ENCODE measurements at regions not wholly inside any gene's neighbourhood (a gene's known extent, or its start where the extent isn't known, plus 50 kb on each side); places are given as distances from the start of the nearest gene placed in this dataset.

- TF ChIP-seq MAX (IDR thresholded peaks at IDR 0.05; ENCODE audit: insufficient read depth, insufficient read length): no peak
- H3K27ac ChIP-seq (ENCODE audit: insufficient read depth, low read depth, low read length): no peak overlapping the region
- no peaks in the 10 kb centered on the region for H3K4me1 ChIP-seq (ENCODE audit: control insufficient read depth, extremely low read depth, insufficient read depth, low read length)
- CTCF ChIA-PET: no interaction called here
- H3K79me2 ChIP-seq (ENCODE audit: control insufficient read depth, insufficient read depth, low read length): no peaks in the 10 kb centered on the region
- BruUV-seq (replicated peaks): no TSS peak
- no peaks in the 10 kb centered on the region for H3K36me3 ChIP-seq (ENCODE audit: control insufficient read depth in 2 of 2, extremely low read depth in 1 of 2, insufficient read depth in 2 of 2, low read length in 2 of 2)
- no peaks in the 10 kb centered on the region for H4K20me1 ChIP-seq (replicated peaks; ENCODE audit: control insufficient read depth, extremely low read depth, insufficient read depth, low read length)
- FAIRE-seq: no peak
- no peak overlapping the region for H2AFZ ChIP-seq (ENCODE audit: low read depth, low read length)
- no peak overlapping the region for H3K4me2 ChIP-seq (ENCODE audit: insufficient read depth, low read length)
- H3K9ac ChIP-seq (replicated peaks; ENCODE audit: extremely low read depth, insufficient read depth, low read length): no peak overlapping the region
- no peaks in the 10 kb centered on the region for H3K9me1 ChIP-seq (replicated peaks; ENCODE audit: control insufficient read depth, extremely low read depth, insufficient read depth, low read length)
- POLR2A ChIA-PET: no interaction called here
- no peak overlapping the region for H3K4me3 ChIP-seq (replicated peaks in 1 of 3; ENCODE audit: insufficient read depth in 1 of 3, low read depth in 1 of 3, low read length in 3 of 3)
- dilution Hi-C loops (cut with MboI; ENCODE audit: extremely low pct_ligation_motif_present, low sequenced_read_pairs): no loop called here
- intact Hi-C loops (cut with micrococcal nuclease): no loop called here
- no peaks in the 10 kb centered on the region for H3K27me3 ChIP-seq (ENCODE audit: control insufficient read depth in 2 of 2, insufficient read depth in 2 of 2, low read length in 2 of 2)
- no peak for DNase-seq (ENCODE audit: low read depth, low spot score)
- peaks cover 2% of the 10 kb centered on the region for H3K9me3 ChIP-seq (replicated peaks; ENCODE audit: control insufficient read depth, insufficient read depth, low read length)
Measured at GRCh38 chr2:103121106-103121505, 359.3 kb downstream of the TMEM182 start.

- Histone ChIP-seq H4K20me1 (replicated peaks; ENCODE audit: control insufficient read depth, extremely low read depth, insufficient read depth, low read length) (no peaks in the 10 kb centered on the region), H3K27me3 (ENCODE audit: control insufficient read depth in 2 of 2, insufficient read depth in 2 of 2, low read length in 2 of 2) (no peaks in the 10 kb centered on the region), H3K4me3 (replicated peaks in 1 of 3; ENCODE audit: insufficient read depth in 1 of 3, low read depth in 1 of 3, low read length in 3 of 3) (no peak overlapping the region), H2AFZ (ENCODE audit: low read depth, low read length) (no peak overlapping the region), H3K9ac (replicated peaks; ENCODE audit: extremely low read depth, insufficient read depth, low read length) (no peak overlapping the region), H3K36me3 (ENCODE audit: control insufficient read depth in 2 of 2, extremely low read depth in 1 of 2, insufficient read depth in 2 of 2, low read length in 2 of 2) (no peaks in the 10 kb centered on the region), H3K9me3 (replicated peaks; ENCODE audit: control insufficient read depth, insufficient read depth, low read length) (peaks cover 2% of the 10 kb centered on the region), H3K4me1 (ENCODE audit: control insufficient read depth, extremely low read depth, insufficient read depth, low read length) (no peaks in the 10 kb centered on the region), H3K27ac (ENCODE audit: insufficient read depth, low read depth, low read length) (no peak overlapping the region), H3K79me2 (ENCODE audit: control insufficient read depth, insufficient read depth, low read length) (no peaks in the 10 kb centered on the region), H3K9me1 (replicated peaks; ENCODE audit: control insufficient read depth, extremely low read depth, insufficient read depth, low read length) (no peaks in the 10 kb centered on the region), H3K4me2 (ENCODE audit: insufficient read depth, low read length) (no peak overlapping the region)
- intact Hi-C loops (cut with micrococcal nuclease): no loop called here
- BruUV-seq (replicated peaks): no TSS peak
- DNase-seq (ENCODE audit: low read depth, low spot score): no peak
- ChIA-PET POLR2A (no interaction called here), CTCF (no interaction called here)
- no peak for FAIRE-seq
- no peak for TF ChIP-seq POLR2A (IDR thresholded peaks at IDR 0.05; ENCODE audit: low read depth, low read length)
- TF ChIP-seq MYC (IDR thresholded peaks at IDR 0.05; ENCODE audit: low read depth, low read length): no peak
- TF ChIP-seq GATA2 (IDR thresholded peaks at IDR 0.05; ENCODE audit: insufficient read depth, insufficient read length, low read depth, low read length): no peak
- no peak for TF ChIP-seq EZH2 (IDR thresholded peaks at IDR 0.05; ENCODE audit: borderline replicate concordance, low read depth, low read length, severe bottlenecking)
- TF ChIP-seq FOS (IDR thresholded peaks at IDR 0.05; ENCODE audit: borderline replicate concordance, insufficient read depth, low read length): no peak
- TF ChIP-seq JUN (IDR thresholded peaks at IDR 0.05; ENCODE audit: borderline replicate concordance, insufficient read depth, insufficient read length, low read depth): no peak
- no peak for TF ChIP-seq POLR2AphosphoS5 (IDR thresholded peaks at IDR 0.05; ENCODE audit: insufficient read depth, low read depth, low read length)
- TF ChIP-seq CTCF (IDR thresholded peaks at IDR 0.05; ENCODE audit: extremely low read depth in 1 of 2, insufficient read depth in 1 of 2, low read depth in 1 of 2, low read length in 2 of 2): no peak
- TF ChIP-seq MAX (IDR thresholded peaks at IDR 0.05; ENCODE audit: insufficient read depth, insufficient read length): no peak
- dilution Hi-C loops (cut with MboI; ENCODE audit: extremely low pct_ligation_motif_present, low sequenced_read_pairs): no loop called here
Measured at GRCh38 chr2:103123516-103123915, 361.7 kb downstream of the TMEM182 start.

Data from endothelial cell of umbilical vein (primary cell).